SK-N-MC (cell line): ENCODE measurements at regions not wholly inside any gene's neighbourhood (a gene's known extent, or its start where the extent isn't known, plus 50 kb on each side); places are given as distances from the start of the nearest gene placed in this dataset.

Source experiments
- EZH2 ChIP-seq: fragments of 200-600 bp; sonication (generic); IDR thresholded peaks from one replicate; pipeline ENCODE4 v1.6.1; 2017; ENCODE audit warnings: antibody characterized with exemption
- FOXP2 ChIP-seq: optimal IDR thresholded peaks from 2 replicates; pipeline ENCODE3; 2011; ENCODE audit warnings: mild to moderate bottlenecking, moderate library complexity; ENCODE audit not compliant: insufficient read depth; ENCODE audit errors: extremely low read length, control extremely low read depth
- POLR2AphosphoS5 ChIP-seq: IDR thresholded peaks from 2 replicates; pipeline ENCODE4 v1.6.1; 2012; ENCODE audit warnings: mild to moderate bottlenecking, low read depth, low read length, borderline replicate concordance

DNA sequence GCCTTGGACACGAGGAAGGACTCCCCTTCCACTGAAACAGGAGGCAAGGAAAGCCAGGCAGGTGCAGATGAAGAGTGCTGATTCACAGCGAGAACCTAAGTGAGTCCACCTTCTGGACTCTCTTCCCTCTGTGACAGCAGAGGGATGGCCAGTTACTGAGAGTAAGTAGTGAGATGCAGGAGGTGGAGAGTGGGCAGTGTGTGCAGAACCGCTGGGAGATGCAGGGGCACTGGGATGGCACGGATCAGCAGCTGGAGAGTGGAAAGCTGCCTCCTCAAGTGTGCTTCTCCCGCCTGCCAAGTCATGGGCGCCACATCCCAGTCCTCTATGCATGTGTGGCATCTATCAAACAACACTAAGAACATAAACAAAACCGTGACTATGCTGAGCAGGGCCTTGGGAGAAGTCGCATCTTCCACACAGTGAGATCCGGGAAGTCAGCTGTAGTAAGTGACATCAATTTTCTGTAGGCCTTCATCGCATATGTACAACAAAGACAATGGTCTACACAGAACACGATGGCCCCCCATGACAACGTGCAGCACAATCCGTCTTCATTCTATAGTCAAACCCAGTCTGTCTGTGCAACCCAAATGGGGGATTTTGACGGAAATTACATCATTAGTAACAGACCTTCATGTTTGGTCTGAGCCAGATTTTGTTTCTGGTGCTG, 217.4 kb upstream of the KLF14 start:
- TF ChIP-seq POLR2AphosphoS5, result no peak
- TF ChIP-seq EZH2, result no peak
- TF ChIP-seq FOXP2, result no peak
